HepG2 (cell line): ENCODE measurements at regions not wholly inside any gene's neighbourhood (a gene's known extent, or its start where the extent isn't known, plus 50 kb on each side); places are given as distances from the start of the nearest gene placed in this dataset.

Experiments
- ATAC-seq: fragments of 200-7000 bp; cut with Tn5 transposase; 3 replicates; pipeline ENCODE4 v1.9.1; 2020; ENCODE audit warnings: mild to moderate bottlenecking, moderate library complexity
- BruUV-seq: library from RNA; stranded (reverse); fragments of 400-500 nt; replicated peaks from 2 replicates; lab custom pipeline; 2021; lab: Mats Ljungman, UMichigan
- CTCF ChIA-PET: fragments of 300-600 bp; formaldehyde crosslinking; extraction: SDS; loops from one replicate; lab custom pipeline; 2021; ENCODE audit warnings: low total read pairs, inconsistent platforms, low intra/inter-chr PET ratio; lab: Yijun Ruan, JAX
- POLR2A ChIA-PET: fragments of 350-600 bp; sonication (Branson Sonifier 250); formaldehyde crosslinking; loops from one replicate; lab custom pipeline; 2020; ENCODE audit warnings: antibody characterized with exemption, inconsistent platforms; lab: Yijun Ruan, JAX
- DNase-seq: peaks from one replicate; pipeline ENCODE4 v3.0.0-alpha.2; 2015; ENCODE audit warnings: low spot score
- FAIRE-seq: peaks from 3 replicates; lab custom pipeline; 2011; peaks lifted over from hg19 to GRCh38; lab: Jason Lieb, UNC
- H2AFZ ChIP-seq: one replicate; pipeline ENCODE4 v1.6.1; 2011; ENCODE audit warnings: low read length, inconsistent platforms
- H3K27ac ChIP-seq: fragments of 300-600 bp; 3 replicates; pipeline ENCODE4 v1.8.0; 2011; ENCODE audit warnings: mixed run types, mild to moderate bottlenecking, mixed read lengths, low read length, inconsistent platforms; ENCODE audit not compliant: insufficient read depth; ENCODE audit errors: extremely low read length
- H3K27me3 ChIP-seq, 2 experiments: fragments of 200-600 bp in 1 of 2; 2 replicates in 1 of 2; 3 replicates in 1 of 2; pipeline versions ENCODE4 v1.6.0 to v1.8.0; 2011; ENCODE audit warnings: low read length in 2 of 2, mild to moderate bottlenecking in 2 of 2, moderate library complexity in 2 of 2, inconsistent platforms in 1 of 2; ENCODE audit not compliant: insufficient read depth in 2 of 2, control insufficient read depth in 1 of 2
- H3K36me3 ChIP-seq, 2 experiments: fragments of 200-600 bp in 1 of 2; replicated peaks in 1 of 2; 2 replicates in 1 of 2; 3 replicates in 1 of 2; pipeline versions ENCODE4 v1.5.1 to v1.8.0; 2011; ENCODE audit warnings: low read length in 2 of 2, inconsistent platforms in 1 of 2; ENCODE audit not compliant: insufficient read depth in 2 of 2, control insufficient read depth in 1 of 2
- H3K4me1 ChIP-seq: 2 replicates; pipeline ENCODE4 v1.5.1; 2012; ENCODE audit warnings: low read length, inconsistent platforms; ENCODE audit not compliant: insufficient read depth
- H3K4me2 ChIP-seq: 2 replicates; pipeline ENCODE4 v1.6.0; 2011; ENCODE audit warnings: low read depth, low read length, inconsistent platforms
- H3K4me3 ChIP-seq, 3 experiments: fragments of 200-600 bp in 1 of 3; sonication (generic), shearing (Covaris generic) in 1 of 3; replicated peaks in 1 of 3; 2 replicates each; pipeline ENCODE4 v1.5.1; 2011 to 2016; ENCODE audit warnings: low read length in 3 of 3, inconsistent platforms in 2 of 3, low read depth in 2 of 3, mild to moderate bottlenecking in 2 of 3, control low read depth in 1 of 3, mixed read lengths in 1 of 3; ENCODE audit not compliant: insufficient read depth in 1 of 3
- H3K79me2 ChIP-seq: one replicate; pipeline ENCODE4 v1.6.1; 2011; ENCODE audit warnings: low read length, inconsistent platforms; ENCODE audit not compliant: insufficient read depth
- H3K9ac ChIP-seq: 2 replicates; pipeline ENCODE4 v1.6.0; 2011; ENCODE audit warnings: mild to moderate bottlenecking, low read depth, low read length, inconsistent platforms; ENCODE audit not compliant: insufficient read depth
- H3K9me3 ChIP-seq: 2 replicates; pipeline ENCODE4 v1.5.1; 2012; ENCODE audit warnings: mild to moderate bottlenecking, low read length
- H4K20me1 ChIP-seq: 2 replicates; pipeline ENCODE4 v1.6.0; 2011; ENCODE audit warnings: inconsistent platforms, mild to moderate bottlenecking, low read length, moderate library complexity; ENCODE audit not compliant: insufficient read depth
- CENPBD1 ChIP-seq: sonication (generic); formaldehyde crosslinking; IDR thresholded peaks from 2 replicates; pipeline ENCODE4 v1.8.0; 2022; ENCODE audit warnings: missing genetic modification reagents, low read depth, mild to moderate bottlenecking, borderline replicate concordance
- KIAA2018 ChIP-seq: sonication (generic); formaldehyde crosslinking; IDR thresholded peaks from 2 replicates; pipeline ENCODE4 v1.5.0; 2020; ENCODE audit warnings: mild to moderate bottlenecking, missing genetic modification reagents, borderline replicate concordance
- WGBS: methylation state at CpG from one replicate; pipeline ENCODE4 v1.1.6; 2017; ENCODE audit warnings: low lambda C conversion rate; 5-methylcytosine and 5-hydroxymethylcytosine counted together
- in situ Hi-C: cut with HindIII; loops from 2 replicates; pipeline ENCODE4 v1.10.0; 2017; ENCODE audit warnings: low pct_unique_long_range_greater_than_20kb; ENCODE audit not compliant: extremely low pct_ligation_motif_present
- intact Hi-C: fragments of 100-400 bp; cut with micrococcal nuclease; formaldehyde crosslinking; loops from one replicate; pipeline ENCODE4 v1.10.0; 2022; ENCODE audit not compliant: unreplicated experiment

- H3K36me3 ChIP-seq = no peaks in the 10 kb centered on the region
- BruUV-seq = no TSS peak
- no peaks in the 10 kb centered on the region for H3K9me3 ChIP-seq
- in situ Hi-C loops = no loop called here
- no peak for ATAC-seq
- peaks cover 47% of the 10 kb centered on the region for H3K4me1 ChIP-seq
- no peak overlapping the region for H3K4me3 ChIP-seq
- no peaks in the 10 kb centered on the region for H3K27me3 ChIP-seq
- intact Hi-C loops = no loop called here
- no peak overlapping the region for H3K9ac ChIP-seq
- CTCF ChIA-PET = no interaction called here
- H3K79me2 ChIP-seq = no peaks in the 10 kb centered on the region
- 95% methylated on average over 5 of the region's 5 CpGs for WGBS
- no peak for FAIRE-seq
- DNase-seq = no peak
- TF ChIP-seq KIAA2018 (no peak), CENPBD1 (CRISPR knock-in tag) (no peak)
- TF ChIP-seq, all 625 proteins: peak for 0
- H4K20me1 ChIP-seq = no peaks in the 10 kb centered on the region
- POLR2A ChIA-PET = interaction anchor here (1.8 kb wide), 1 partner anchor 9 kb away, joined by 3 read pairs; no protein-coding TSS in a partner anchor
- H2AFZ ChIP-seq = no peak overlapping the region
- no peak overlapping the region for H3K4me2 ChIP-seq
- H3K27ac ChIP-seq = no peak overlapping the region
These were observed 73.2 kb upstream of the DSC1 start for GRCh38 chr18:31235856-31236255.
